Fibroblast of mammary gland (primary cell): ENCODE measurements at regions not wholly inside any gene's neighbourhood (a gene's known extent, or its start where the extent isn't known, plus 50 kb on each side); places are given as distances from the start of the nearest gene placed in this dataset.
A peak's percentile ranks its signal among the peaks of the same experiment; 100 is the strongest.
"Not testable (repeated sequence)": the region's sequence is repeated elsewhere in the genome, so short reads cannot be mapped to it uniquely, and the experiment has no call there.

Source experiments
- DNase-seq: peaks from one replicate; pipeline ENCODE4 v3.0.0-alpha.2; 2010; ENCODE audit warnings: low read depth
- H3K4me3 ChIP-seq: 2 replicates; pipeline ENCODE4 v1.5.1; 2011; ENCODE audit warnings: low read depth, mild to moderate bottlenecking, low read length, moderate library complexity; ENCODE audit not compliant: control insufficient read depth
- TF ChIP-seq, protein P1 (sequence below): conservative IDR thresholded peaks from 2 replicates; pipeline ENCODE4 v1.5.1; 2011; ENCODE audit warnings: low read depth, low read length, inconsistent platforms; ENCODE audit not compliant: control insufficient read depth, insufficient read depth

- H3K4me3 ChIP-seq, result no peak overlapping the region
- no peak for DNase-seq
- TF ChIP-seq, protein P1, sequence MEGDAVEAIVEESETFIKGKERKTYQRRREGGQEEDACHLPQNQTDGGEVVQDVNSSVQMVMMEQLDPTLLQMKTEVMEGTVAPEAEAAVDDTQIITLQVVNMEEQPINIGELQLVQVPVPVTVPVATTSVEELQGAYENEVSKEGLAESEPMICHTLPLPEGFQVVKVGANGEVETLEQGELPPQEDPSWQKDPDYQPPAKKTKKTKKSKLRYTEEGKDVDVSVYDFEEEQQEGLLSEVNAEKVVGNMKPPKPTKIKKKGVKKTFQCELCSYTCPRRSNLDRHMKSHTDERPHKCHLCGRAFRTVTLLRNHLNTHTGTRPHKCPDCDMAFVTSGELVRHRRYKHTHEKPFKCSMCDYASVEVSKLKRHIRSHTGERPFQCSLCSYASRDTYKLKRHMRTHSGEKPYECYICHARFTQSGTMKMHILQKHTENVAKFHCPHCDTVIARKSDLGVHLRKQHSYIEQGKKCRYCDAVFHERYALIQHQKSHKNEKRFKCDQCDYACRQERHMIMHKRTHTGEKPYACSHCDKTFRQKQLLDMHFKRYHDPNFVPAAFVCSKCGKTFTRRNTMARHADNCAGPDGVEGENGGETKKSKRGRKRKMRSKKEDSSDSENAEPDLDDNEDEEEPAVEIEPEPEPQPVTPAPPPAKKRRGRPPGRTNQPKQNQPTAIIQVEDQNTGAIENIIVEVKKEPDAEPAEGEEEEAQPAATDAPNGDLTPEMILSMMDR, result no peak
Measured at GRCh38 chr1:8151647-8152046, 125.5 kb upstream of the ERRFI1 start.

GRCh38 chr1:8149756-8150155 is 123.6 kb upstream of the ERRFI1 start:
- DNase-seq, H3K4me3 ChIP-seq: not testable (repeated sequence)

DNA sequence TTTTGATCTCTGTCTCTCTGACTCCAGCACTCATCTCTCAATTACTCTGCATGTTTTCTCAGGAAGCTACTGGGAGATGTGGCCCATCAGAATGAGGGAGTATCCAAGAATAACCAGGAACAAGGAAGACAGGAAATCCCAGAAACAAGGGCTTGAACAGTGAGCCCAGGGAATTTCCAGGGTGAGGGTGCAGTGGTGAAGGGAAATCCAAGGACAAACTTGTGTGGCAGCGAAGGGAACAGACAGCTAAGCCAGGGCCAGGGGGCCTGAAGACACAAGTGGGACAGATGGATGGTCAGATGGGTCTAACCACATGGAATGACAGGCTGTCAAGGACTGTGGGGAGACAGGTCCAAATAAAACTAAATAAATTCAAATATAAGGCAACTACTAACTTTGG is 121.8 kb upstream of the ERRFI1 start:
- DNase-seq, result no peak
- H3K4me3 ChIP-seq, result no peak overlapping the region
- TF ChIP-seq, protein P1, result no peak

- DNase-seq, result no peak
- H3K4me3 ChIP-seq, result no peak overlapping the region
- TF ChIP-seq, protein P1, result no peak
Measured at GRCh38 chr1:8146257-8146855, 120.2 kb upstream of the ERRFI1 start.

GRCh38 chr1:8145545-8146202 is 119.6 kb upstream of the ERRFI1 start:
- DNase-seq, result no peak
- TF ChIP-seq, protein P1, result no peak
- no peak overlapping the region for H3K4me3 ChIP-seq

GRCh38 chr1:8144323-8144722 is 118.2 kb upstream of the ERRFI1 start:
- DNase-seq, result no peak
- TF ChIP-seq, protein P1, result no peak
- no peak overlapping the region for H3K4me3 ChIP-seq

DNA sequence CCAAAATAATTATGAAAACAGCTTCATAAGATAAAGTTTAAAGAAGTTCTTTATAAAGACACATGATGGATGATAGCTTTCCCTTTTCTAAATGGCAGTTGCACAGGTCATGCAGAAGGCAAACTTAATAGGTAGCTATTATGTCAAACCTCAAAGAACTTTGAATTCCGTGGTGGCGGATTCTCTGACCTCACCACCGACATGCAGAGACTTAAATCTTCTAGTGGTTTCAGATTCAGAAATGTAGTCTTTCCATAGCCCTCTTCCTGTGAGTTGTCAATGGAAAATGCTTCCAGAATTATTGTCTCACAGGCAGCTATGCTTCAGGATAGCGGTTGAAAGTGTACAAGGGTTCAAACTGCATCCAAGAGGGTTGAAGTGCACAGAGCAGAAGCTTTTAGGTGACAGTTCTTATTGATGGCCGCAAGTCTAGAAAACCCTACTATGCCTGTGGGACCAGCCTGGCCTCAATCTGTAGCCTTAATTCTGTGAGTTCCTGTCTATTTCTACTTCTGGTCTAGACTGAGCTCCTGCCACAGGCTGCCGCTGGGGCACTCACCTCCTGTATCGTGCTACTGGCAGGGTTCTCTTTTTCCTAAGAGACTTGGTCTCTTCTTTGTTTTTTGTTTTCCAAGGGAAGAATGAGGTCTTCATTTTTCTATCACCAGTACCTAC is 117.0 kb upstream of the ERRFI1 start:
- TF ChIP-seq, protein P1, result no peak
- H3K4me3 ChIP-seq, result no peak overlapping the region
- peak; percentile 31 for DNase-seq
